DMS 273 (cell line): ENCODE measurements at regions not wholly inside any gene's neighbourhood (a gene's known extent, or its start where the extent isn't known, plus 50 kb on each side); places are given as distances from the start of the nearest gene placed in this dataset.
A peak's percentile ranks its signal among the peaks of the same experiment; 100 is the strongest.
"Not testable (repeated sequence)": the region's sequence is repeated elsewhere in the genome, so short reads cannot be mapped to it uniquely, and the experiment has no call there.

Experiments used
- DNase-seq: peaks from one replicate; lab custom pipeline; 2025; ENCODE audit not compliant: unreplicated experiment; lab: John Stamatoyannopoulos, UW

GRCh38 chr22:47618180-47619010, 855.9 kb downstream of the TBC1D22A start:
- peak; percentile 67 for DNase-seq

- no peak for DNase-seq
Measured at GRCh38 chr22:47617186-47617585, 854.7 kb downstream of the TBC1D22A start.

GRCh38 chr22:47616396-47617020, 854.1 kb downstream of the TBC1D22A start:
- no peak for DNase-seq

GRCh38 chr22:47615051-47615450, 852.6 kb downstream of the TBC1D22A start:
- no peak for DNase-seq

- DNase-seq = no peak
Measured at GRCh38 chr22:47613606-47614350, 851.3 kb downstream of the TBC1D22A start.

GRCh38 chr22:47613181-47613580, 850.7 kb downstream of the TBC1D22A start:
- DNase-seq = not testable (repeated sequence)

- no peak for DNase-seq
Measured at GRCh38 chr22:47612311-47612910, 850.0 kb downstream of the TBC1D22A start.

- DNase-seq = no peak
Measured at GRCh38 chr22:47610764-47611163, 848.3 kb downstream of the TBC1D22A start.

GRCh38 chr22:47610281-47610680, 847.8 kb downstream of the TBC1D22A start:
- no peak for DNase-seq

- no peak for DNase-seq
Measured at GRCh38 chr22:47609653-47610052, 847.2 kb downstream of the TBC1D22A start.

GRCh38 chr22:47608421-47608820, 846.0 kb downstream of the TBC1D22A start:
- DNase-seq = no peak

GRCh38 chr22:47607486-47607885, 845.0 kb downstream of the TBC1D22A start:
- DNase-seq = no peak

GRCh38 chr22:47606426-47606825, 844.0 kb downstream of the TBC1D22A start:
- DNase-seq = no peak

GRCh38 chr22:47605886-47606285, 843.4 kb downstream of the TBC1D22A start:
- DNase-seq = no peak

GRCh38 chr22:47605441-47605840, 843.0 kb downstream of the TBC1D22A start:
- no peak for DNase-seq

GRCh38 chr22:47604563-47604962, 842.1 kb downstream of the TBC1D22A start:
- no peak for DNase-seq

GRCh38 chr22:47602732-47603131, 840.3 kb downstream of the TBC1D22A start:
- DNase-seq = no peak

GRCh38 chr22:47601666-47602065, 839.2 kb downstream of the TBC1D22A start:
- no peak for DNase-seq

GRCh38 chr22:47600791-47601625, 838.6 kb downstream of the TBC1D22A start:
- no peak for DNase-seq

- DNase-seq = no peak
Measured at GRCh38 chr22:47600281-47600680, 837.8 kb downstream of the TBC1D22A start.
